Mesendoderm (in vitro differentiated cells): ENCODE measurements at regions not wholly inside any gene's neighbourhood (a gene's known extent, or its start where the extent isn't known, plus 50 kb on each side); places are given as distances from the start of the nearest gene placed in this dataset.

Source experiments
- DNase-seq: peaks from one replicate; pipeline ENCODE4 v3.0.0; 2013
- H2AK5ac ChIP-seq: 2 replicates; pipeline ENCODE4 v1.6.1; 2013; ENCODE audit warnings: low read length, inconsistent platforms
- H2BK120ac ChIP-seq: 2 replicates; pipeline ENCODE4 v1.6.1; 2013; ENCODE audit warnings: low read depth, mild to moderate bottlenecking, low read length, moderate library complexity, mixed read lengths
- H2BK15ac ChIP-seq: replicated peaks from 2 replicates; pipeline ENCODE4 v1.6.1; 2013; ENCODE audit warnings: low read depth, mild to moderate bottlenecking, moderate library complexity
- H2BK5ac ChIP-seq: 2 replicates; pipeline ENCODE4 v1.6.1; 2013; ENCODE audit warnings: low read length, inconsistent platforms
- H3K18ac ChIP-seq: 2 replicates; pipeline ENCODE4 v1.6.1; 2013; ENCODE audit warnings: mild to moderate bottlenecking, low read length, mixed read lengths
- H3K23ac ChIP-seq: one replicate; pipeline ENCODE4 v1.6.1; 2013; ENCODE audit warnings: low read length
- H3K27ac ChIP-seq: 2 replicates; pipeline ENCODE4 v1.5.1; 2013; ENCODE audit warnings: low read depth, mild to moderate bottlenecking, inconsistent platforms, low read length, moderate library complexity
- H3K27me3 ChIP-seq: 2 replicates; pipeline ENCODE4 v1.6.1; 2013; ENCODE audit warnings: low read length, control low read depth, mild to moderate bottlenecking, inconsistent platforms; ENCODE audit not compliant: insufficient read depth, poor library complexity
- H3K36me3 ChIP-seq: 2 replicates; pipeline ENCODE4 v1.6.1; 2013; ENCODE audit warnings: low read length, inconsistent platforms; ENCODE audit not compliant: control insufficient read depth, insufficient read depth
- H3K4ac ChIP-seq: one replicate; pipeline ENCODE4 v1.6.1; 2013; ENCODE audit warnings: low read depth, mild to moderate bottlenecking, low read length, moderate library complexity
- H3K4me1 ChIP-seq: 2 replicates; pipeline ENCODE4 v1.6.1; 2013; ENCODE audit warnings: low read depth, low read length, inconsistent platforms; ENCODE audit not compliant: control insufficient read depth
- H3K4me2 ChIP-seq: 2 replicates; pipeline ENCODE4 v1.6.1; 2013; ENCODE audit warnings: low read length
- H3K4me3 ChIP-seq: 2 replicates; pipeline ENCODE4 v1.5.1; 2013; ENCODE audit warnings: mild to moderate bottlenecking, low read length
- H3K56ac ChIP-seq: one replicate; pipeline ENCODE4 v1.6.1; 2013; ENCODE audit warnings: low read length
- H3K79me1 ChIP-seq: 2 replicates; pipeline ENCODE4 v1.6.1; 2013; ENCODE audit warnings: low read length, inconsistent platforms
- H3K79me2 ChIP-seq: 2 replicates; pipeline ENCODE4 v1.6.1; 2013; ENCODE audit warnings: mild to moderate bottlenecking, low read length; ENCODE audit not compliant: control insufficient read depth, insufficient read depth
- H3K9ac ChIP-seq: 2 replicates; pipeline ENCODE4 v1.6.1; 2013; ENCODE audit warnings: low read length, inconsistent platforms
- H4K5ac ChIP-seq: one replicate; pipeline ENCODE4 v1.6.1; 2013; ENCODE audit warnings: low read length
- H4K8ac ChIP-seq: one replicate; pipeline ENCODE4 v1.6.1; 2013; ENCODE audit warnings: low read depth, mild to moderate bottlenecking, control low read depth, low read length, moderate library complexity
- WGBS: extraction: QIAGEN DNeasy Blood & Tissue Kit; methylation state at CpG from one replicate; pipeline ENCODE4 v1.1.7; 2013; ENCODE audit warnings: low lambda C conversion rate, missing lambda C conversion rate; ENCODE audit not compliant: insufficient coverage; ENCODE audit errors: extremely low coverage; 5-methylcytosine and 5-hydroxymethylcytosine counted together

DNA sequence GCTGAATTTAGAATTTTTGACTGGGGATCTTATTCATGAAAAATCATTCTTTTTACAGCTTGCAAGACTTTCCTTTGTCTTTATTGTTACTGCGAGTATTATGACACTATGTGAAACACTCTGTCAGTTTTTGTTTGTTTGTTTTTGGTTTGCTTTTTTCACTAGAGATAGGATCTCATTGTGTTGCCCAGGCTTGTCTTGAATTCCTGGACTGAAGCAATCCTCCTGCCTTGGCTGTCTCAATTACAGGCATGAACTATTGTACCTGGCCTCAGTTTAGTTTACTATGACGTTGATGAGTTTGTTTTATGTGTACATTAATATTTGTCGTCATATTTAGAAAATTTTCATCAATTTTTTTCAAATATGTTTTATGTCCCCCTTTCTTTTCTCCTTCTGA lies 1030.0 kb upstream of the PRR20A start:
- H3K4me3 ChIP-seq: no peak overlapping the region
- H3K56ac ChIP-seq: no peak overlapping the region
- H3K4me2 ChIP-seq: no peak overlapping the region
- no peak overlapping the region for H3K4ac ChIP-seq
- no peaks in the 10 kb centered on the region for H3K79me2 ChIP-seq
- no peak overlapping the region for H3K27ac ChIP-seq
- no peaks in the 10 kb centered on the region for H3K36me3 ChIP-seq
- no peak overlapping the region for H3K9ac ChIP-seq
- H3K79me1 ChIP-seq: no peaks in the 10 kb centered on the region
- no peaks in the 10 kb centered on the region for H3K4me1 ChIP-seq
- H4K5ac ChIP-seq: no peak overlapping the region
- no CpG with 5 or more reads among the region's 3 CpGs for WGBS
- H2BK15ac ChIP-seq: no peak overlapping the region
- H4K8ac ChIP-seq: no peak overlapping the region
- H3K23ac ChIP-seq: no peak overlapping the region
- no peak overlapping the region for H2BK120ac ChIP-seq
- DNase-seq: peak; percentile 11
- no peaks in the 10 kb centered on the region for H3K27me3 ChIP-seq
- H3K18ac ChIP-seq: no peak overlapping the region
- no peak overlapping the region for H2AK5ac ChIP-seq
- no peak overlapping the region for H2BK5ac ChIP-seq

DNA sequence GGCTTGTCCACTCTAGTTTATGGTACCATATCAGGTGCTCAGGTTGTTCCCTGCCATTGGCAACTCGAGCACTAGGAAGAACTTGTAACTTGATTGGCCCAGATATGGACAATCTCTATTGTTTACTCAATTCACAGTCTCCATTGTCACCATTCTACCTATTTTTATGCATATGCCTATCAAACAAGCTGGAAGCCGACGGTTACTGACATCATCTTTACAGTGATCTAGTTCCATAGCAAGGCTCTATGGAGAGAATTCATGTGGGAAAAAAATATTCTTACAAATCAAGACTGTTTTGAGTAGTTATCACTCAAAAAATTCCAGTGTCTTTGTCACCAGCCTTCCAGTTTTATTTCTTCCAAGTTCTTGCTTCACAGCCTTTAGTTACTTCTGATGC lies 1006.2 kb upstream of the PRR20A start:
- WGBS: no CpG with 5 or more reads among the region's 3 CpGs
- Histone ChIP-seq H3K4ac (no peak overlapping the region), H4K8ac (no peak overlapping the region), H3K27ac (no peak overlapping the region), H2BK5ac (no peak overlapping the region), H3K23ac (no peak overlapping the region), H3K27me3 (no peaks in the 10 kb centered on the region), H3K18ac (no peak overlapping the region), H2BK15ac (no peak overlapping the region), H3K36me3 (no peaks in the 10 kb centered on the region), H3K9ac (no peak overlapping the region), H3K79me1 (no peaks in the 10 kb centered on the region), H3K4me2 (no peak overlapping the region), H2BK120ac (no peak overlapping the region), H2AK5ac (no peak overlapping the region), H3K79me2 (no peaks in the 10 kb centered on the region), H3K56ac (no peak overlapping the region), H4K5ac (no peak overlapping the region), H3K4me3 (no peak overlapping the region), H3K4me1 (no peaks in the 10 kb centered on the region)
- no peak for DNase-seq

DNA sequence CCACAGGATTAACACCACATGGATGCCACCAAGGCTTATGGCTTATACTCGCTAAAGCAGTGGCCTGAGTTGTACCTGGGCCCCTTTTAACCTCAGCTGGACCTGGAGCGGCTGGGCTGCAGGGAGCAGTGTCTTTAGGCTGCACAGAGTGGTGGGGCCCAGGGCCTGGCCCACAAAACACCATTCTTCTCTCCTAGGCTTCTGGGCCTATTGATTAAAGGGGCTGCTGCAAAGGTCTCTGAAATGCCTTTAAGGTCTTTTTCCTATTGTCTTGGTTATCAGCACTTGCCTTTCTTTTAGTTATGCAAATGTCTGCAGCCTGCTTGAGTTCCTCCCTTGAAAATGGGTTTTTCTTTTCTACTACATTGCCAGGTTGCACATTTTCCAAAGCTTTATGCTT lies 973.9 kb upstream of the PRR20A start:
- Histone ChIP-seq H2BK15ac (no peak overlapping the region), H3K18ac (no peak overlapping the region), H3K9ac (no peak overlapping the region), H3K79me1 (no peaks in the 10 kb centered on the region), H3K36me3 (no peaks in the 10 kb centered on the region), H3K4ac (no peak overlapping the region), H2AK5ac (no peak overlapping the region), H3K27ac (no peak overlapping the region), H2BK5ac (no peak overlapping the region), H2BK120ac (no peak overlapping the region), H4K5ac (no peak overlapping the region), H3K56ac (no peak overlapping the region), H3K4me2 (no peak overlapping the region), H3K23ac (no peak overlapping the region), H4K8ac (no peak overlapping the region), H3K4me3 (no peak overlapping the region), H3K79me2 (no peaks in the 10 kb centered on the region), H3K4me1 (no peaks in the 10 kb centered on the region), H3K27me3 (no peaks in the 10 kb centered on the region)
- no CpG with 5 or more reads among the region's 2 CpGs for WGBS
- peak; percentile 51 for DNase-seq

DNA sequence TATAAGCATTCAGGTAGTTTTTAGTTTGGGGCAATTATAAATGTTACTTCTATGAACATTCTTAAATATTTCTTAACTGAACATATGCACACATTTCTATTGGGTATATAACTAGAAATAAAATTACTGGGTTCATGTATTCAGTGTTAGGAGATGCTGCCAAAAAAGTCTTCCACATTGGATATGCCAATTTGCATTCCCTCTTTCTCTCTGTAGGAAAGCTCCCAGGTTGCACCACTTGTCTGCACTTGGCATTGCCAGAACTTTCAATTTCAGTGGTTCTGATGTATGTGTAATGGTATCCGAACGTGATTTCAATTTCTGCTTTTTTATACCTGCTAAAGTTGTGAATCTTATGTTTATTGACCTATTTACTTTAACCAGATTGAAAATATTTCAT lies 972.1 kb upstream of the PRR20A start:
- Histone ChIP-seq H3K79me2 (no peaks in the 10 kb centered on the region), H3K4ac (no peak overlapping the region), H2BK5ac (no peak overlapping the region), H3K4me2 (no peak overlapping the region), H3K27me3 (no peaks in the 10 kb centered on the region), H3K18ac (no peak overlapping the region), H2BK120ac (no peak overlapping the region), H3K36me3 (no peaks in the 10 kb centered on the region), H4K8ac (no peak overlapping the region), H2AK5ac (no peak overlapping the region), H3K27ac (no peak overlapping the region), H3K9ac (no peak overlapping the region), H2BK15ac (no peak overlapping the region), H3K23ac (no peak overlapping the region), H3K4me3 (no peak overlapping the region), H4K5ac (no peak overlapping the region), H3K56ac (no peak overlapping the region), H3K79me1 (no peaks in the 10 kb centered on the region), H3K4me1 (no peaks in the 10 kb centered on the region)
- no peak for DNase-seq
- WGBS: no CpG with 5 or more reads among the region's 2 CpGs

DNA sequence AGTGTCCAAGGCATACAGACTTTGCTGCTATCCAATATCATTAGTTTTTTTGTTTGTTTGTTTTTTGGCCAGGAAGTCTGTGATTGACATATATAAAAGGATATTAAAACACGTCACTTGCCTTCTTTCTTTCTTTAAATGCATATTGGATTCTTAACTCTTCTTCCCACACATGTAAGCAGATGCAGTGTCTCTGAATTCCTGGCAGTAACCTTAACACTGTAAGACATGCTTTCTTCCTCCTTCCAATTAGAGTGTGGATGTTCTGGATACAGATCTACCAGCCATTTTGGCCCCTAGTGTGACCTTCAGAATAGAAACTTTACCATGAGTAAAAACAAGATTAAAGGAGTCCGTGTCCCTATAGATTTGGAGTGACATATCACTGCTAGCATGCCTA lies 967.4 kb upstream of the PRR20A start:
- Histone ChIP-seq H2BK5ac (no peak overlapping the region), H3K56ac (no peak overlapping the region), H3K23ac (no peak overlapping the region), H3K27ac (no peak overlapping the region), H3K4me1 (no peaks in the 10 kb centered on the region), H3K4ac (no peak overlapping the region), H2BK15ac (no peak overlapping the region), H3K27me3 (no peaks in the 10 kb centered on the region), H4K8ac (no peak overlapping the region), H4K5ac (no peak overlapping the region), H3K4me2 (no peak overlapping the region), H3K4me3 (no peak overlapping the region), H3K79me1 (no peaks in the 10 kb centered on the region), H3K36me3 (no peaks in the 10 kb centered on the region), H2BK120ac (no peak overlapping the region), H2AK5ac (no peak overlapping the region), H3K18ac (no peak overlapping the region), H3K79me2 (no peaks in the 10 kb centered on the region), H3K9ac (no peak overlapping the region)
- WGBS: no CpG with 5 or more reads among the region's 2 CpGs
- DNase-seq: no peak

DNA sequence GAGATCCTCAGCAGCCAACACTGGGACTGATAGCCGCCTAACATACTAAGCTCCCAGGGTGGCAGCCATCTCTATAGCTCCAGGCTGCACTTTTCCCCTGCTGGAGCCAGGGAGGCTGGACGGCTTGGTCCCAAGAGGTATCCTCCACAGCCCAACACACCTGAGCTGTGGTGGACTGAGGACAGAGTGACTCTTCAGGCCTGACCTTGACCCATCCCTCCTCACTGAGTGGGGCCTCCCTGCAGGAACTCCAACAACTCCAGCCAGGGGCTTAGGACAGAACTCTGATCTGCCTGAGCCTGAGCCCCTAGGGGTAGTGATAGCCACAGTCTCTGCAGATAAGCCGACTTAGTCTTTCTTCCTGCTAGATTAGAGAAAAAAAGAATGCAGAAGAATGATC lies 958.1 kb upstream of the PRR20A start:
- H3K4me1 ChIP-seq: no peaks in the 10 kb centered on the region
- H2AK5ac ChIP-seq: no peak overlapping the region
- no peaks in the 10 kb centered on the region for H3K27me3 ChIP-seq
- no peak overlapping the region for H4K5ac ChIP-seq
- H3K23ac ChIP-seq: no peak overlapping the region
- H3K4me3 ChIP-seq: no peak overlapping the region
- no peaks in the 10 kb centered on the region for H3K79me2 ChIP-seq
- no peak overlapping the region for H3K4ac ChIP-seq
- no peak overlapping the region for H3K18ac ChIP-seq
- H3K27ac ChIP-seq: no peak overlapping the region
- H2BK5ac ChIP-seq: no peak overlapping the region
- no peak overlapping the region for H3K56ac ChIP-seq
- no peak overlapping the region for H3K9ac ChIP-seq
- H3K79me1 ChIP-seq: no peaks in the 10 kb centered on the region
- no peak overlapping the region for H2BK15ac ChIP-seq
- no peak overlapping the region for H3K4me2 ChIP-seq
- H4K8ac ChIP-seq: no peak overlapping the region
- H3K36me3 ChIP-seq: no peaks in the 10 kb centered on the region
- DNase-seq: peak; percentile 14
- no CpG with 5 or more reads among the region's 3 CpGs for WGBS
- H2BK120ac ChIP-seq: no peak overlapping the region
